ENCODE measurements at regions not wholly inside any gene's neighbourhood (a gene's known extent, or its start where the extent isn't known, plus 50 kb on each side); places are given as distances from the start of the nearest gene placed in this dataset.
"Not testable (repeated sequence)": the region's sequence is repeated elsewhere in the genome, so short reads cannot be mapped to it uniquely, and the experiment has no call there.

DNA sequence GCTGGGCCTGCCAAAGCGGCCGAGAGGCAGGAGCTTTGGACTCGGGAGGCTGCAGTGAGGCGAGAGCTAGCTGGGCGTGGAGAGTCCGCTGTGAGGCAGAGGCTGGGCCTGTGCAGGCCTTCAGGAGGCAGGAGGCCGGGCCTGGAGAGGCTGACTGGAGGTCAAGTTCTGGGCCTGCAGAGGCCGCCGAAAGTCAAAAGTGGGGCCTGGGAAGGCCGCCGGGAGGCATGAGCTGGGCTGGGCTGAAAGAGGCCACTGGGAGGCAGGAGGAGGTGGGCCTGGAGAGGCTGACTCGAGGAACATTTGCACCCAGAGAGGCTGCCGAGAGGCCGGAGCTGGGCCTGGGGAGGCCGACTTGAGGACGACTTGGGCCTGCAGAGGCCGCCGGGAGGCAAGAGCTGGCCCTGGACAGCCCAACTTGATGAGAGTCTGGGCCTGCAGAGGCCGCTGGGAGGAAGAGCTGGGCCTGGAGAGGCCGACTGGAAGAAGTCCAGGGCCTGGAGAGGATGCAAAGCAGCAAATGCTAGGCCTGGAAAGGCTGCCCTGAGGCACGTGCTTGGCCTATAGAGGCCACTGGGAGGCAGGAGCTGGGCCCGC, 72.7 kb upstream of the COBL start:
- DNase-seq, result not testable (repeated sequence)

DNA sequence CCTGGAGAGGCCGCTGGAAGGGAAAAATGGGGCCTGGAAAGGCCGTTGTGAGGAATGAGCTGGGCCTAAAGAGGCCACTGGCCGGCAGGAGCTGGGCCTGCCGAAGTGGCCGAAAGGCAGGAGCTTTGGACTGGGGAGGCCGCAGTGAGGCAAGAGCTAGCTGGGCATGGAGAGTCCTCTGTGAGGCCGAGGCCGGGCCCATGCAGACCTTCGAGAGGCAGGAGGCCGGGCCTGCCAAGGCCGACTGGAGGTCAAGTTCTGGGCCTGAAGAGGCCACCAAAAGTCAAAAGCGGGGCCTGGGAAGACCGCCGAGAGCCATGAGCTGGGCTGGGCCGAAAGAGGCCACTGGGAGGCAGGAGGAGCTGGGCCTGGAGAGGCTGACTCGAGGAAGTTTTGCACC, 71.6 kb upstream of the COBL start:
- not testable (repeated sequence) for DNase-seq

DNA sequence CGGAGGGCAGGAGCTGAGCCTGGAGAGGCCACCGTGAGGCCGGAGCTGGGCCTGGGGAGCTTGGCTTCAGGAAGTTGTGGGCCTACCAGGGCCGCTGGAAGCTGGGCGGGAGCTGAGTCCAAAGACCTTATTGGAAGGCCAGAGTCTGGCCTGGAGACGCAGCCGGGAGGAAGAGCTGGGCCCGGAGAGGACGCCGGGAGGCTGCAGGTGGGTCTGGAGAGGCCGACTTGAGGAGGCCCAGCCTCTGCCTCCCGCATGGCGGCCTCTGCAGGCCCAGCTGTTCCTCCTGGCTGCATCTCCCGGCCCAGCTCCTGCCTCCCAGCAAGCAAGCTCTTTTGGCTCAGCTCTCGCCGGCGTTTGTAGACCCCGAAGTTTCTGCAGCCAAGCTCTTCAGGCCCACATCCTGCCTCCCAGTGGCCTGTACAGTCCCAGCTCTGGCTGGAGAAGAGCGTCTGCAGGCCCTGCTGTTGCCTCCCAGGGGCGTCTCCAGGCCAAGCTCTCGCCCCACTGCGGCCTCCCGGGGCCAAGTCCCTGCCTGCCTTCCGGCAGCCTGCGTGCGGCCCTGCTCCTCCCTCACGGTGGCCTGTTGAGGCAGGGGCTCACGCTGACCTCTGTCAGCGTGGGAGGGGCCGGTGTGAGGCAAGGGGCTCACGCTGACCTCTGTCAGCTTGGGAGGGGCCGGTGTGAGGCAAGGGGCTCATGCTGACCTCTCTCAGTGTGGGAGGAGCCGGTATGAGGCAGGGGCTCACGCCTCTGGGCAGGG, 70.4 kb upstream of the COBL start:
- not testable (repeated sequence) for DNase-seq

- DNase-seq, result not testable (repeated sequence)
Observed at GRCh38 chr7:51386184-51386583, 69.6 kb upstream of the COBL start.

DNA sequence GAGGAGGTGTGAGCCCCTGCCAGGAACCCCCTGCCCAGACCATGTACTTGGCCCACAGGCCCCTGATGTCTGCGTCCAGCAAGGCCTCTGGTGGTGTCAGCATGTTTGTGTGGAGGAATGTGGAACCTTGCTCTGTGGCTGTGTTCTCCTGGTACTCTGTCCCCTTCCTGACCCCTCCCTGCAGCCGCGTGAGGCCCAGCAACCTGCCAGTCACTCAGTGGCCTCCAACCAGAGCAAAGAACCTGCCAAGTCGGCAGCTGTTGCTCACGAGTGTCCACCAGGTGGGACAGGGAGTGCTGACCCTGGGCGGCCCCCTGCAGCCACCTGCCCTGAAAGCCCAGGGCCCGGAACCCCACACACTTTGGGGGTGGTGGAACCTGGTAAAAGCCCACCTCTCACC, 65.6 kb upstream of the COBL start:
- not testable (repeated sequence) for DNase-seq

DNA sequence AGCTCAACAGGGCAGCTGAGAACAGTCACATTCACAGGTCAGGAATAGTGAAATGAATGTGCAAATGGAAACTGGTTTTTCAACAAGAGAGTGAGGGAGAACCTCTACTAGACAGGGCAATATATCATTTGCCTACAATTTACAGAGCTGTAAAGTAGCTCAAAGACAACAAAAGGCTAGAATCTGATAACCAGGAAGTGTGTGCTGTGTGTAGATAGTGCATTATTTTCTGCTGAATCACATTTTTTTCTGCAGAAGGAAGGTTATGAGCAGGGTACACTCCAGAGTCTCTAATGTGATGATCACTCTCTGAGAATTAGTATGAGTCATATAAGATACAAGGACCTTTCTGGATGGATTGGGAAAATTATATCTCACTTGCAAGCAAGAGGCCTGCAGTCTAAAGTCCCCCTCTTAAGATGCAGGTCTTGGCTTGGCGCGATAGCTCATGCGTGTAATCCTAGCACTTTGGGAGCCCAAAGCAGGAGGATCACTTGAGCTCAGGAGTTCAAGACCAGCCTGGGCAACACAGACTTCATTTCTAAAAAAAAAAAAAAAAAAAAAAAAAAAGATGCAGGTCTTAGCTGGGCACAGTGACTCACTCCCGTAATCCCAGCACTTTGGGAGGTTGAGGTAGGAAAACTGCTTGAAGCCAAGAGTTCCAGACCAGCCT, 59.9 kb upstream of the COBL start:
- DNase-seq, result no peak

- no peak for DNase-seq
Observed at GRCh38 chr7:51374936-51375335, 58.3 kb upstream of the COBL start.

- not testable (repeated sequence) for DNase-seq
Observed at GRCh38 chr7:51373607-51374006, 57.0 kb upstream of the COBL start.

DNA sequence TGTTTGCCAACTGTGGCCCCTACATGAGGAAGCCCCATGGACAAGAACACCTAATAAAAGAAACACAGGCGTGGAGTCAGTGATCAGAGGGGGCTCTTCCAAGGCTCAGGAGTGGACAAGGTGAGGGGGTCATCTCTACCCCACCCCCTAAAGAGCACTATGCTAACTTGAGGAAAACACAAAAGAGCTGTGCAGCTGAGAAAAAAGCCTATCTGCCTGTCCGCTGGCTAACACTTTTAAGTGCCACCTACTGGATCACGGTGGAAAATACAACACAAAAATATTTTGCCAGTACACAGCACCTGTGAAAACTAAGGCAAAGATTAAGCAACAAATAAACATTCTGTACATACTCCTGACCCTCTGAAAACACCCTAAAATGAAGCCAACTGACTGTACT, 53.1 kb upstream of the COBL start:
- peak in 1 of 5 experiments; percentile 17 for DNase-seq

- DNase-seq, result not testable (repeated sequence)
Observed at GRCh38 chr7:51369228-51369627, 52.6 kb upstream of the COBL start.

DNA sequence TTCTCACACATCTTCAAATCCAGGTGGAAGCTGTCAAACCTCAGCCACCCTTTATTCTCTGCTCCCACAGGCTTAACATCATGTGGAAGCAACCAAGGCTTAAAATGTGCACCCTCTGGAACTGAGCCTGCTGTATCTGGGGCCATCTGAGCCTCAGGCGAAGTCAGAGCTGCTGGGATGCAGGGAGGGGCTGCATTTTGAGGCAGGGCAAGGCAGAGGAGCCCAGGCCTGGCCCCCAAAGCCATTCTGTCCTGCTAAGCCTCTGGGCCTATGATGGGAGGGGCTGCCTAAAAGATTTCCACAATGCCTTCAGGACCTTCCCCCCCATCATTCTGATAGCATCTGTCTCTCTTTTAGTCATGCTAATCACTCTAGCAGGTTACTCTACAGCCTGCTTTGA, 51.7 kb upstream of the COBL start:
- DNase-seq, result no peak

DNA sequence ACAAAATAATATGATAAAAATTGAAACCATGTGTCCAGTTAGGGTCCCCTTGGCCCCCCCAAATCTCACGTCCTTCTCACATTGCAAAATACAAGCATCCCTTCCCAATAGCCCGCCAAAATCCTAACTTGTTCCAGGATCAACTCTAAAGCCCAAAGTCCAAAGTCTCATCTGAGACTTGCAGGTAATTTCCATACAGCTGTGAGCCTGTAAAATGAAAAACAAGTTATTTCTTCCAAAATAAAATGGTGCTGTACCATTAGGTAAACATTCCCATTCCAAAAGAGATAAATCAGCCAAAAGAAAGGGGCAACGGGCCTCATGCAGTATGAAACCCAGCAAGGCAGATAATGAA, 51.0 kb upstream of the COBL start:
- DNase-seq, result no peak

DNA sequence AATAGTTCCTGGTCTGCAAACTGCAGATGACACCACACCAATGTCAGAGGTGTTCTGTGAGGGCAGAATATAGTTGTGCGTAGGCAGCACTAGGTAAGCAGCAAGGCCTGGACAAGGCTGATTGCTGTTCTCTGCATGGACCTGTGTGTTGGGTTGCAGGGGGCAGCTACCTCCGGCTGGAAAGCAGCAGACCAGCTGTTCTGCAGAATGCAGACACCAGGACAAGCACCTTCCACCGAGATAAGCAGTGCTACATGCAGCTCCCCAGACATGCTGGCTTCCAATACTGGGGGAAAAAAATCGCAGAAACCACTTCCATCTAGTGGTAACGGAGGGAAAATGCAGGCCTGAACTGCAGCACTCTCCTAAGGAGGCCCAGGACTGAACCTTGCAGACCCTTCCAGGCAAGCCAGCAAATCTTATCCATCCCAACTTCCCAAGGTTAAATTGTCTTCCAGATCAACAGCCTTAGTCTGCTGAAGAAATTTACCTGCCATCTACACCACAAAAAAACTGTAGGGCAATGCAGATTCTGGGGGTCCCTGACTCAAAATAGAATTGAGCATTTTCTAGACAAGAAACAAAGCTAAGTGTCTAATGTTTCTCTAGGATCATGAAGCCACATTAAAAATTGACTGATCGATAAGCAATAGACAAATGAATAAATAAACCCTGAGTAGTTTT, 50.5 kb upstream of the COBL start:
- peak in 1 of 5 experiments; percentile 34 for DNase-seq

All from T-helper 2 cell (primary cell).